ENCODE measurements at regions not wholly inside any gene's neighbourhood (a gene's known extent, or its start where the extent isn't known, plus 50 kb on each side); places are given as distances from the start of the nearest gene placed in this dataset.

DNA sequence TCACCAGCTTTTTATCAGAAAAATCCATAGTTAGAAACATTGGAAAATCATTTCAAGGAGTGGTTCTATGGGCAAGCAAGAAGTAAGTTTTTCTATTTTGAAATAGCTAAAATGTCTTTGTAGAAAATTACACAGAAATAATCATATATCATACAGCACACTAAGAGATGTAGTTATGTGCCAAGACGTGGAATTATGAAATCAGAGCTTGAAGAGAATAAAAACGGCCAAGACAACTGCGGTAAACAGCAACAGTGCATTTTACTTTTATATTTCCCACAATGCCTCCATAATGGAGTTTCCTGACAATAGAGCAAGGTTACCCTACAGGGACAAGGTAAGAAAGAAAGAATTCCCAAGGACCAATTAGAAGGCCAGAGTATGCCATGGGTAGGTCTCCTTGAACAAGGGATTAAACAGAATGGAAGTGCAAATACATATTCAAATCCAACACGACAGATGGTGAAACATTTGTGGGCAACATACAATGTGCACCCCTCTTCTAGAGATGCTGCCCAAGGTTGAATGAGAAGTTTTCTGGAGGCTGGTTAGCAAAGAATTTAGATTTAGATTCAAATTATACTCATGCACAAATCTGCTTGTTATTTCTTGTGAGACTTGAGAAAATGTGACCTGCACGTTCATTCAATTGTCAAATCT lies 76.1 kb upstream of the BTG1 start:
- no peak for TF ChIP-seq POLR2AphosphoS5 (IDR thresholded peaks at IDR 0.05; ENCODE audit: low read length)
- no peak for TF ChIP-seq SMAD1 (IDR thresholded peaks at IDR 0.05; ENCODE audit: low read depth, partially characterized antibody)
- TF ChIP-seq ASH2L (IDR thresholded peaks at IDR 0.05; ENCODE audit: borderline replicate concordance, low read depth) = no peak
- no peak for TF ChIP-seq SREBF1 (IDR thresholded peaks at IDR 0.05; ENCODE audit: low read length)
- TF ChIP-seq, protein P1, sequence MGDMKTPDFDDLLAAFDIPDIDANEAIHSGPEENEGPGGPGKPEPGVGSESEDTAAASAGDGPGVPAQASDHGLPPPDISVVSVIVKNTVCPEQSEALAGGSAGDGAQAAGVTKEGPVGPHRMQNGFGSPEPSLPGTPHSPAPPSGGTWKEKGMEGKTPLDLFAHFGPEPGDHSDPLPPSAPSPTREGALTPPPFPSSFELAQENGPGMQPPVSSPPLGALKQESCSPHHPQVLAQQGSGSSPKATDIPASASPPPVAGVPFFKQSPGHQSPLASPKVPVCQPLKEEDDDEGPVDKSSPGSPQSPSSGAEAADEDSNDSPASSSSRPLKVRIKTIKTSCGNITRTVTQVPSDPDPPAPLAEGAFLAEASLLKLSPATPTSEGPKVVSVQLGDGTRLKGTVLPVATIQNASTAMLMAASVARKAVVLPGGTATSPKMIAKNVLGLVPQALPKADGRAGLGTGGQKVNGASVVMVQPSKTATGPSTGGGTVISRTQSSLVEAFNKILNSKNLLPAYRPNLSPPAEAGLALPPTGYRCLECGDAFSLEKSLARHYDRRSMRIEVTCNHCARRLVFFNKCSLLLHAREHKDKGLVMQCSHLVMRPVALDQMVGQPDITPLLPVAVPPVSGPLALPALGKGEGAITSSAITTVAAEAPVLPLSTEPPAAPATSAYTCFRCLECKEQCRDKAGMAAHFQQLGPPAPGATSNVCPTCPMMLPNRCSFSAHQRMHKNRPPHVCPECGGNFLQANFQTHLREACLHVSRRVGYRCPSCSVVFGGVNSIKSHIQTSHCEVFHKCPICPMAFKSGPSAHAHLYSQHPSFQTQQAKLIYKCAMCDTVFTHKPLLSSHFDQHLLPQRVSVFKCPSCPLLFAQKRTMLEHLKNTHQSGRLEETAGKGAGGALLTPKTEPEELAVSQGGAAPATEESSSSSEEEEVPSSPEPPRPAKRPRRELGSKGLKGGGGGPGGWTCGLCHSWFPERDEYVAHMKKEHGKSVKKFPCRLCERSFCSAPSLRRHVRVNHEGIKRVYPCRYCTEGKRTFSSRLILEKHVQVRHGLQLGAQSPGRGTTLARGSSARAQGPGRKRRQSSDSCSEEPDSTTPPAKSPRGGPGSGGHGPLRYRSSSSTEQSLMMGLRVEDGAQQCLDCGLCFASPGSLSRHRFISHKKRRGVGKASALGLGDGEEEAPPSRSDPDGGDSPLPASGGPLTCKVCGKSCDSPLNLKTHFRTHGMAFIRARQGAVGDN (IDR thresholded peaks at IDR 0.05) = no peak
- intact Hi-C loops (cut with micrococcal nuclease; ENCODE audit: unreplicated experiment) (no loop called here), in situ Hi-C loops (cut with MboI) (no loop called here)
- no TSS peak for BruUV-seq (replicated peaks)
- SMC1A ChIA-PET (ENCODE audit: uncharacterized antibody, unreplicated experiment) = interaction anchor here (0.9 to 1.8 kb wide), 5 partner anchors 11 to 142 kb away, joined by 3 to 6 read pairs (median 3); no protein-coding TSS in a partner anchor
- H2AFZ ChIP-seq (ENCODE audit: control insufficient read depth, low read depth, low read length) = no peak overlapping the region
- CTCF ChIA-PET = no interaction called here
- no peak overlapping the region for H3K9ac ChIP-seq (ENCODE audit: control insufficient read depth, insufficient read depth, low read length)
- ATAC-seq (no peak), FAIRE-seq (no peak), DNase-seq (ENCODE audit: low read depth, low spot score) (no peak)
- no peak overlapping the region for H3K4me2 ChIP-seq (ENCODE audit: control insufficient read depth, insufficient read depth)
- H4K20me1 ChIP-seq (ENCODE audit: control insufficient read depth, insufficient read depth) = no peaks in the 10 kb centered on the region
- H3K4me1 ChIP-seq (ENCODE audit: control insufficient read depth, insufficient read depth, low read length) = no peaks in the 10 kb centered on the region
- no peak overlapping the region for H3K27ac ChIP-seq (ENCODE audit: control insufficient read depth, insufficient read depth)
- no peaks in the 10 kb centered on the region for H3K27me3 ChIP-seq (replicated peaks in 1 of 2; ENCODE audit: control insufficient read depth in 2 of 2, insufficient read depth in 2 of 2, low read length in 1 of 2)
- WGBS (ENCODE audit: insufficient coverage, insufficient replicate concordance, low lambda C conversion rate, missing lambda C conversion rate) = 76% methylated on average over 5 of the region's 5 CpGs
- H3K79me2 ChIP-seq (ENCODE audit: control insufficient read depth, insufficient read depth, low read length) = no peaks in the 10 kb centered on the region
- H3K9me3 ChIP-seq (replicated peaks; ENCODE audit: control insufficient read depth, insufficient read depth, low read length) = no peaks in the 10 kb centered on the region
- RAD21 ChIA-PET (ENCODE audit: unreplicated experiment) = no interaction called here
- H3K4me3 ChIP-seq = no peak overlapping the region
- no peaks in the 10 kb centered on the region for H3K36me3 ChIP-seq (ENCODE audit: control insufficient read depth in 2 of 2, insufficient read depth in 2 of 2, low read length in 1 of 2)
- POLR2A ChIA-PET = no interaction called here

All from GM12878 (cell line).